IMR-90 (cell line): ENCODE measurements at regions not wholly inside any gene's neighbourhood (a gene's known extent, or its start where the extent isn't known, plus 50 kb on each side); places are given as distances from the start of the nearest gene placed in this dataset.

Experiments
- ATAC-seq: fragments of 200-7000 bp; cut with Tn5 transposase; 2 replicates; pipeline ENCODE4 v1.9.1; 2020; ENCODE audit warnings: low read depth, mild to moderate bottlenecking, moderate library complexity
- BruUV-seq: library from RNA; stranded (reverse); fragments of 400-500 nt; replicated peaks from 2 replicates; lab custom pipeline; 2021; lab: Mats Ljungman, UMichigan
- CTCF ChIA-PET: fragments of 300-600 bp; formaldehyde crosslinking; extraction: SDS; loops from one replicate; lab custom pipeline; 2021; ENCODE audit warnings: antibody characterized with exemption; lab: Yijun Ruan, JAX
- POLR2A ChIA-PET: fragments of 300-600 bp; sonication (Branson Sonifier 250); formaldehyde crosslinking; loops from one replicate; lab custom pipeline; 2022; ENCODE audit warnings: antibody characterized with exemption; ENCODE audit not compliant: unreplicated experiment; lab: Charles Lee
- DNase-seq: peaks from one replicate; pipeline ENCODE4 v3.0.0; 2013
- H2AFZ ChIP-seq: replicated peaks from 2 replicates; pipeline ENCODE3; 2013; ENCODE audit warnings: low read length, mild to moderate bottlenecking; ENCODE audit not compliant: poor library complexity
- H2AK5ac ChIP-seq: 2 replicates; pipeline ENCODE4 v1.6.1; 2013; ENCODE audit warnings: low read depth, low read length, inconsistent platforms
- H2AK9ac ChIP-seq: replicated peaks from 2 replicates; pipeline ENCODE3; 2013; ENCODE audit warnings: mild to moderate bottlenecking, low read depth, low read length, moderate library complexity; ENCODE audit not compliant: poor library complexity
- H2BK120ac ChIP-seq: 2 replicates; pipeline ENCODE4 v1.6.1; 2013; ENCODE audit warnings: low read depth, low read length, inconsistent platforms
- H2BK15ac ChIP-seq: 3 replicates; pipeline ENCODE4 v1.6.1; 2013; ENCODE audit warnings: low read depth, low read length, inconsistent platforms
- H2BK20ac ChIP-seq: 2 replicates; pipeline ENCODE4 v1.6.1; 2013; ENCODE audit warnings: low read depth, mild to moderate bottlenecking, inconsistent platforms, low read length, moderate library complexity
- H2BK5ac ChIP-seq: 2 replicates; pipeline ENCODE4 v1.6.1; 2013; ENCODE audit warnings: mild to moderate bottlenecking, low read depth, low read length, inconsistent platforms; ENCODE audit not compliant: poor library complexity, severe bottlenecking
- H3K14ac ChIP-seq: replicated peaks from 2 replicates; pipeline ENCODE4 v1.6.1; 2013; ENCODE audit warnings: low read depth, low read length, inconsistent platforms
- H3K18ac ChIP-seq: 2 replicates; pipeline ENCODE4 v1.6.1; 2013; ENCODE audit warnings: low read depth, low read length, control low read depth
- H3K23ac ChIP-seq: 2 replicates; pipeline ENCODE4 v1.6.1; 2013; ENCODE audit warnings: low read depth, low read length, inconsistent platforms
- H3K27ac ChIP-seq: 2 replicates; pipeline ENCODE4 v1.5.1; 2013; ENCODE audit warnings: mild to moderate bottlenecking, control low read depth, low read length; ENCODE audit not compliant: insufficient read depth
- H3K27me3 ChIP-seq: 2 replicates; pipeline ENCODE4 v1.6.1; 2013; ENCODE audit warnings: low read length; ENCODE audit not compliant: control insufficient read depth, insufficient read depth
- H3K36me3 ChIP-seq: 2 replicates; pipeline ENCODE4 v1.6.1; 2013; ENCODE audit warnings: low read length, mixed read lengths; ENCODE audit not compliant: control insufficient read depth, insufficient read depth
- H3K4ac ChIP-seq: 2 replicates; pipeline ENCODE4 v1.6.1; 2013; ENCODE audit warnings: low read depth, low read length, inconsistent platforms
- H3K4me1 ChIP-seq: 2 replicates; pipeline ENCODE4 v1.6.1; 2013; ENCODE audit warnings: low read length, mixed read lengths; ENCODE audit not compliant: control insufficient read depth, insufficient read depth
- H3K4me2 ChIP-seq: 2 replicates; pipeline ENCODE4 v1.6.1; 2013; ENCODE audit warnings: low read depth, mild to moderate bottlenecking, control low read depth, low read length, moderate library complexity
- H3K4me3 ChIP-seq: 2 replicates; pipeline ENCODE4 v1.5.1; 2013; ENCODE audit warnings: low read depth, mild to moderate bottlenecking, control low read depth, low read length, moderate library complexity; ENCODE audit not compliant: insufficient read depth
- H3K56ac ChIP-seq: 2 replicates; pipeline ENCODE4 v1.6.1; 2013; ENCODE audit warnings: low read length, inconsistent platforms; ENCODE audit not compliant: insufficient read depth; ENCODE audit errors: extremely low read depth
- H3K79me1 ChIP-seq, 2 experiments: 2 replicates each; pipeline ENCODE4 v1.6.1; 2013; ENCODE audit warnings: low read length in 2 of 2, inconsistent platforms in 1 of 2, low read depth in 1 of 2
- H3K9ac ChIP-seq: 2 replicates; pipeline ENCODE4 v1.6.1; 2013; ENCODE audit warnings: low read depth, low read length, control low read depth
- H3K9me1 ChIP-seq: 2 replicates; pipeline ENCODE4 v1.6.1; 2013; ENCODE audit warnings: low read length, inconsistent platforms; ENCODE audit not compliant: insufficient read depth
- H3K9me3 ChIP-seq: 2 replicates; pipeline ENCODE4 v1.6.1; 2013; ENCODE audit warnings: low read length; ENCODE audit not compliant: control insufficient read depth, insufficient read depth
- H4K20me1 ChIP-seq: 2 replicates; pipeline ENCODE4 v1.6.1; 2013; ENCODE audit warnings: low read length, inconsistent platforms; ENCODE audit not compliant: insufficient read depth
- H4K5ac ChIP-seq: 2 replicates; pipeline ENCODE4 v1.6.1; 2013; ENCODE audit warnings: mild to moderate bottlenecking, low read depth, low read length, control low read depth
- H4K8ac ChIP-seq, 2 experiments: 2 replicates each; pipeline ENCODE4 v1.6.1; 2013; ENCODE audit warnings: low read depth in 2 of 2, low read length in 2 of 2, control low read depth in 1 of 2, inconsistent platforms in 1 of 2
- H4K91ac ChIP-seq: 2 replicates; pipeline ENCODE4 v1.6.1; 2013; ENCODE audit warnings: low read depth, low read length, inconsistent platforms; ENCODE audit not compliant: insufficient read depth
- BHLHE40 ChIP-seq: fragments of 150-350 bp; IDR thresholded peaks from 2 replicates; pipeline ENCODE4 v1.6.1; 2016; ENCODE audit warnings: mild to moderate bottlenecking, low read depth, low read length
- CEBPB ChIP-seq: IDR thresholded peaks from 2 replicates; pipeline ENCODE4 v1.6.1; 2012; ENCODE audit warnings: low read depth, low read length, improper control_type of control experiment
- CHD1 ChIP-seq: IDR thresholded peaks from 2 replicates; pipeline ENCODE4 v1.6.1; 2012; ENCODE audit warnings: low read depth, low read length, improper control_type of control experiment
- FOS ChIP-seq: fragments of 150-350 bp; IDR thresholded peaks from 2 replicates; pipeline ENCODE4 v1.6.1; 2016; ENCODE audit warnings: low read depth, low read length
- MAFK ChIP-seq: IDR thresholded peaks from 2 replicates; pipeline ENCODE4 v1.6.1; 2012; ENCODE audit warnings: low read depth, low read length, improper control_type of control experiment
- MAZ ChIP-seq: IDR thresholded peaks from 2 replicates; pipeline ENCODE4 v1.6.1; 2012; ENCODE audit warnings: low read depth, mild to moderate bottlenecking, low read length, improper control_type of control experiment, moderate library complexity, borderline replicate concordance
- NFE2L2 ChIP-seq: fragments of 150-350 bp; IDR thresholded peaks from 2 replicates; pipeline ENCODE4 v1.6.1; 2016; ENCODE audit warnings: low read depth, mild to moderate bottlenecking, low read length
- POLR2A ChIP-seq: IDR thresholded peaks from 2 replicates; pipeline ENCODE4 v1.6.1; 2012; ENCODE audit warnings: mild to moderate bottlenecking, low read depth, low read length
- RCOR1 ChIP-seq: IDR thresholded peaks from 2 replicates; pipeline ENCODE4 v1.6.1; 2012; ENCODE audit warnings: mild to moderate bottlenecking, low read length, improper control_type of control experiment; ENCODE audit not compliant: insufficient replicate concordance
- RFX5 ChIP-seq: IDR thresholded peaks from 2 replicates; pipeline ENCODE4 v1.8.0; 2012; ENCODE audit warnings: low read depth, mild to moderate bottlenecking, low read length, moderate library complexity
- SMC3 ChIP-seq: fragments of 150-350 bp; IDR thresholded peaks from 2 replicates; pipeline ENCODE4 v1.6.1; 2016; ENCODE audit warnings: low read depth, mild to moderate bottlenecking, antibody characterized with exemption, low read length, moderate library complexity
- WGBS, 2 experiments: methylation state at CpG; one replicate each; pipeline versions ENCODE4 v1.1.5 to v1.1.7; 2013; ENCODE audit warnings: missing lambda C conversion rate in 2 of 2; ENCODE audit not compliant: insufficient read length in 1 of 2; ENCODE audit errors: extremely low coverage in 2 of 2; 5-methylcytosine and 5-hydroxymethylcytosine counted together
- dilution Hi-C: fragments of 300-500 bp; cut with HindIII; formaldehyde crosslinking; loops from one replicate; pipeline ENCODE4 v1.14.3; 2018; ENCODE audit warnings: low sequenced_read_pairs; ENCODE audit not compliant: unreplicated experiment
- in situ Hi-C: fragments of 300-500 bp; cut with MboI; formaldehyde crosslinking; loops from 3 replicates; pipeline ENCODE4 v1.14.3; 2019; ENCODE audit warnings: low sequenced_read_pairs, inconsistent platforms, mixed read lengths
- intact Hi-C: fragments of 100-400 bp; cut with micrococcal nuclease; formaldehyde crosslinking; loops from 2 replicates; pipeline ENCODE4 v1.10.0; 2022
- TF ChIP-seq, protein P1 (sequence below): fragments of 150-350 bp; IDR thresholded peaks from 2 replicates; pipeline ENCODE4 v1.6.1; 2017; ENCODE audit warnings: mild to moderate bottlenecking, antibody characterized with exemption, low read length, low read depth
- TF ChIP-seq, protein P2 (sequence below): fragments of 150-350 bp; IDR thresholded peaks from 2 replicates; pipeline ENCODE4 v1.6.1; 2016; ENCODE audit warnings: low read depth, mild to moderate bottlenecking, low read length, moderate library complexity, borderline replicate concordance
- TF ChIP-seq, protein P3 (sequence below): conservative IDR thresholded peaks from 2 replicates; pipeline ENCODE4 v1.5.1; 2012; ENCODE audit warnings: mild to moderate bottlenecking, low read depth, low read length, improper control_type of control experiment

DNA sequence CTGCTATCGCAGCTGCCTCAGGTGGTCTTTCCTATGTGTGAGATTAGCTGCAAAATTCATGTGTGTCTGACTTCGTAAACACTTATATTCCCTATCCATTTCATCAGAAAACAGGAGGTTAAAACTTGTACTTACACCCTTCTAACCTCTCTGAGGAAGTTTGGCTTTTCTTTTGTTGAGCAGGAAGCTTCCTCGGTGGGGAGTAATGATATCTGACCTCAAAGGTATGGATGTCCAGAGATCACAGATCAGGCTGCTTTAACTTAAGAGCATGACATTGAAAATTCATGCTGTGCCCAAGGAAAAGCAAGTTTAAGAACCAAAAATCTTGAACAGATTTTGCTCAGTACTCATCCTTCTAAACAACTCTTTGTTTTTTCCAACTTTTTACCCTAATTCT lies 429.1 kb downstream of the STIM2 start:
- H3K56ac ChIP-seq: no peak overlapping the region
- H3K4ac ChIP-seq: no peak overlapping the region
- no peaks in the 10 kb centered on the region for H3K79me1 ChIP-seq
- no peak overlapping the region for H3K4me3 ChIP-seq
- CTCF ChIA-PET: no interaction called here
- H3K36me3 ChIP-seq: no peaks in the 10 kb centered on the region
- H3K27ac ChIP-seq: no peak overlapping the region
- H4K20me1 ChIP-seq: no peaks in the 10 kb centered on the region
- H3K18ac ChIP-seq: no peak overlapping the region
- no peaks in the 10 kb centered on the region for H3K9me3 ChIP-seq
- POLR2A ChIA-PET: no interaction called here
- no peak overlapping the region for H4K5ac ChIP-seq
- DNase-seq: no peak
- H3K14ac ChIP-seq: no peak overlapping the region
- no peak for ATAC-seq
- no peaks in the 10 kb centered on the region for H3K9me1 ChIP-seq
- no peak overlapping the region for H3K9ac ChIP-seq
- intact Hi-C loops: no loop called here
- in situ Hi-C loops: no loop called here
- BruUV-seq: no TSS peak
- TF ChIP-seq, protein P1, sequence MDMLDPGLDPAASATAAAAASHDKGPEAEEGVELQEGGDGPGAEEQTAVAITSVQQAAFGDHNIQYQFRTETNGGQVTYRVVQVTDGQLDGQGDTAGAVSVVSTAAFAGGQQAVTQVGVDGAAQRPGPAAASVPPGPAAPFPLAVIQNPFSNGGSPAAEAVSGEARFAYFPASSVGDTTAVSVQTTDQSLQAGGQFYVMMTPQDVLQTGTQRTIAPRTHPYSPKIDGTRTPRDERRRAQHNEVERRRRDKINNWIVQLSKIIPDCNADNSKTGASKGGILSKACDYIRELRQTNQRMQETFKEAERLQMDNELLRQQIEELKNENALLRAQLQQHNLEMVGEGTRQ: no peak
- TF ChIP-seq NFE2L2 (no peak), RFX5 (no peak), MAZ (no peak), SMC3 (no peak), CHD1 (no peak), FOS (no peak), MAFK (no peak), BHLHE40 (no peak), POLR2A (no peak), RCOR1 (no peak), CEBPB (no peak)
- TF ChIP-seq, protein P2, sequence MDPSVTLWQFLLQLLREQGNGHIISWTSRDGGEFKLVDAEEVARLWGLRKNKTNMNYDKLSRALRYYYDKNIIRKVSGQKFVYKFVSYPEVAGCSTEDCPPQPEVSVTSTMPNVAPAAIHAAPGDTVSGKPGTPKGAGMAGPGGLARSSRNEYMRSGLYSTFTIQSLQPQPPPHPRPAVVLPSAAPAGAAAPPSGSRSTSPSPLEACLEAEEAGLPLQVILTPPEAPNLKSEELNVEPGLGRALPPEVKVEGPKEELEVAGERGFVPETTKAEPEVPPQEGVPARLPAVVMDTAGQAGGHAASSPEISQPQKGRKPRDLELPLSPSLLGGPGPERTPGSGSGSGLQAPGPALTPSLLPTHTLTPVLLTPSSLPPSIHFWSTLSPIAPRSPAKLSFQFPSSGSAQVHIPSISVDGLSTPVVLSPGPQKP: no peak
- TF ChIP-seq, protein P3, sequence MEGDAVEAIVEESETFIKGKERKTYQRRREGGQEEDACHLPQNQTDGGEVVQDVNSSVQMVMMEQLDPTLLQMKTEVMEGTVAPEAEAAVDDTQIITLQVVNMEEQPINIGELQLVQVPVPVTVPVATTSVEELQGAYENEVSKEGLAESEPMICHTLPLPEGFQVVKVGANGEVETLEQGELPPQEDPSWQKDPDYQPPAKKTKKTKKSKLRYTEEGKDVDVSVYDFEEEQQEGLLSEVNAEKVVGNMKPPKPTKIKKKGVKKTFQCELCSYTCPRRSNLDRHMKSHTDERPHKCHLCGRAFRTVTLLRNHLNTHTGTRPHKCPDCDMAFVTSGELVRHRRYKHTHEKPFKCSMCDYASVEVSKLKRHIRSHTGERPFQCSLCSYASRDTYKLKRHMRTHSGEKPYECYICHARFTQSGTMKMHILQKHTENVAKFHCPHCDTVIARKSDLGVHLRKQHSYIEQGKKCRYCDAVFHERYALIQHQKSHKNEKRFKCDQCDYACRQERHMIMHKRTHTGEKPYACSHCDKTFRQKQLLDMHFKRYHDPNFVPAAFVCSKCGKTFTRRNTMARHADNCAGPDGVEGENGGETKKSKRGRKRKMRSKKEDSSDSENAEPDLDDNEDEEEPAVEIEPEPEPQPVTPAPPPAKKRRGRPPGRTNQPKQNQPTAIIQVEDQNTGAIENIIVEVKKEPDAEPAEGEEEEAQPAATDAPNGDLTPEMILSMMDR: no peak
- H2BK5ac ChIP-seq: no peak overlapping the region
- no peak overlapping the region for H3K4me2 ChIP-seq
- no peak overlapping the region for H2AK5ac ChIP-seq
- H2BK120ac ChIP-seq: no peak overlapping the region
- no peak overlapping the region for H3K23ac ChIP-seq
- WGBS, 2 experiments: no CpG with 5 or more reads among the region's 3 CpGs
- no peak overlapping the region for H2AK9ac ChIP-seq
- H4K91ac ChIP-seq: no peak overlapping the region
- no peaks in the 10 kb centered on the region for H3K27me3 ChIP-seq
- H4K8ac ChIP-seq: no peak overlapping the region
- no peaks in the 10 kb centered on the region for H3K4me1 ChIP-seq
- dilution Hi-C loops: no loop called here
- no peak overlapping the region for H2BK15ac ChIP-seq
- no peak overlapping the region for H2AFZ ChIP-seq
- H2BK20ac ChIP-seq: no peak overlapping the region
